GM23338 (cell line): ENCODE measurements at regions not wholly inside any gene's neighbourhood (a gene's known extent, or its start where the extent isn't known, plus 50 kb on each side); places are given as distances from the start of the nearest gene placed in this dataset.

Experiments used
- ATAC-seq: fragments of 200-7000 bp; cut with Tn5 transposase; 3 replicates; pipeline ENCODE4 v1.9.1; 2020
- DNase-seq: peaks from one replicate; pipeline ENCODE4 v3.0.0-alpha.2; 2015; ENCODE audit warnings: low spot score
- H2AFZ ChIP-seq: fragments of 200-600 bp; sonication (generic); 2 replicates; pipeline ENCODE4 v1.8.0; 2016; ENCODE audit warnings: antibody characterized with exemption, mild to moderate bottlenecking, moderate library complexity
- H3F3A ChIP-seq: fragments of 200-600 bp; sonication (generic); replicated peaks from 2 replicates; pipeline ENCODE4 v1.8.0; 2017; ENCODE audit warnings: antibody characterized with exemption, mixed run types, low read depth
- H3K27ac ChIP-seq: fragments of 200-600 bp; sonication (generic); 2 replicates; pipeline ENCODE4 v1.6.1; 2016; ENCODE audit warnings: low read depth
- H3K27me3 ChIP-seq: fragments of 200-600 bp; sonication (generic); 2 replicates; pipeline ENCODE4 v1.8.0; 2016; ENCODE audit warnings: mild to moderate bottlenecking, mixed run types, moderate library complexity; ENCODE audit not compliant: insufficient read depth
- H3K36me3 ChIP-seq: fragments of 200-600 bp; sonication (generic); 2 replicates; pipeline ENCODE4 v1.8.0; 2016; ENCODE audit warnings: mild to moderate bottlenecking; ENCODE audit not compliant: insufficient read depth
- H3K4me1 ChIP-seq: fragments of 200-600 bp; sonication (generic); 2 replicates; pipeline ENCODE4 v1.8.0; 2016; ENCODE audit warnings: mild to moderate bottlenecking, moderate library complexity; ENCODE audit not compliant: insufficient read depth
- H3K4me2 ChIP-seq: fragments of 200-600 bp; sonication (generic); 2 replicates; pipeline ENCODE4 v1.7.1; 2017; ENCODE audit warnings: mixed run types
- H3K4me3 ChIP-seq: fragments of 200-600 bp; sonication (generic); 2 replicates; pipeline ENCODE4 v1.6.1; 2016; ENCODE audit warnings: mixed run types
- H3K79me2 ChIP-seq: fragments of 200-600 bp; sonication (generic); replicated peaks from 2 replicates; pipeline ENCODE4 v1.8.0; 2017; ENCODE audit warnings: mild to moderate bottlenecking; ENCODE audit not compliant: insufficient read depth
- H3K9me2 ChIP-seq: fragments of 200-600 bp; sonication (generic); 2 replicates; pipeline ENCODE4 v1.8.0; 2017; ENCODE audit not compliant: insufficient read depth
- H4K20me1 ChIP-seq: fragments of 200-600 bp; sonication (generic); replicated peaks from 2 replicates; pipeline ENCODE4 v1.8.0; 2017; ENCODE audit warnings: mild to moderate bottlenecking; ENCODE audit not compliant: insufficient read depth
- H3K27ac Mint-ChIP-seq: 2 replicates; pipeline ENCODE4 v1.8.0; 2020; ENCODE audit warnings: inconsistent platforms, mild to moderate bottlenecking, moderate library complexity, mixed read lengths
- H3K27me3 Mint-ChIP-seq: 3 replicates; pipeline ENCODE4 v1.8.0; 2022; ENCODE audit warnings: low read depth, mild to moderate bottlenecking, moderate library complexity, mixed read lengths, inconsistent platforms; ENCODE audit not compliant: insufficient read depth, poor library complexity
- H3K36me3 Mint-ChIP-seq: 3 replicates; pipeline ENCODE4 v1.8.0; 2021; ENCODE audit warnings: low read depth, mild to moderate bottlenecking, inconsistent platforms, moderate library complexity, mixed read lengths
- H3K4me1 Mint-ChIP-seq: 3 replicates; pipeline ENCODE4 v1.8.0; 2020; ENCODE audit warnings: mild to moderate bottlenecking, inconsistent platforms, mixed read lengths
- H3K4me3 Mint-ChIP-seq: 3 replicates; pipeline ENCODE4 v1.8.0; 2021; ENCODE audit warnings: moderate library complexity, mild to moderate bottlenecking, inconsistent platforms, mixed read lengths
- H3K9me3 Mint-ChIP-seq: 3 replicates; pipeline ENCODE4 v1.8.0; 2020; ENCODE audit warnings: moderate library complexity, mild to moderate bottlenecking, inconsistent platforms, mixed read lengths
- CREB1 ChIP-seq: fragments of 250-450 bp; sonication (Bioruptor Pico); IDR thresholded peaks from 2 replicates; pipeline ENCODE4 v1.5.0; 2020; ENCODE audit warnings: low read depth, mild to moderate bottlenecking, moderate library complexity
- JUNB ChIP-seq: IDR thresholded peaks from one replicate; pipeline ENCODE4 v1.6.1; 2016; ENCODE audit warnings: antibody characterized with exemption; ENCODE audit not compliant: unreplicated experiment
- NANOG ChIP-seq: IDR thresholded peaks from 2 replicates; pipeline ENCODE4 v1.6.1; 2016; ENCODE audit warnings: antibody characterized with exemption, borderline replicate concordance
- POLR2AphosphoS5 ChIP-seq: IDR thresholded peaks from 2 replicates; pipeline ENCODE4 v1.6.1; 2016; ENCODE audit warnings: antibody characterized with exemption, low read depth
- STAT1 ChIP-seq: IDR thresholded peaks from one replicate; pipeline ENCODE4 v1.6.1; 2016; ENCODE audit warnings: antibody characterized with exemption; ENCODE audit not compliant: unreplicated experiment
- ZNF114 ChIP-seq: fragments of 250-450 bp; sonication (Bioruptor Pico); IDR thresholded peaks from 2 replicates; pipeline ENCODE4 v1.5.0; 2020; ENCODE audit warnings: mild to moderate bottlenecking, moderate library complexity
- ZNF331 ChIP-seq: fragments of 250-450 bp; sonication (Bioruptor Pico); IDR thresholded peaks from 2 replicates; pipeline ENCODE4 v1.5.0; 2020; ENCODE audit warnings: low read depth, mild to moderate bottlenecking, moderate library complexity
- TF ChIP-seq, protein P1 (sequence below): IDR thresholded peaks from one replicate; pipeline ENCODE4 v1.6.1; 2018; ENCODE audit warnings: antibody characterized with exemption; ENCODE audit not compliant: unreplicated experiment
- TF ChIP-seq, protein P2 (sequence below), 2 experiments: fragments of 200-600 bp in 1 of 2; sonication (generic) in 1 of 2; conservative IDR thresholded peaks; 2 replicates each; pipeline versions ENCODE4 v1.5.1 to v1.6.1; 2016 to 2017; ENCODE audit warnings: antibody characterized with exemption in 2 of 2, low read depth in 2 of 2, mild to moderate bottlenecking in 2 of 2, moderate library complexity in 1 of 2
- TF ChIP-seq, protein P3 (sequence below): IDR thresholded peaks from 2 replicates; pipeline ENCODE4 v1.6.1; 2016; ENCODE audit warnings: antibody characterized with exemption

DNA sequence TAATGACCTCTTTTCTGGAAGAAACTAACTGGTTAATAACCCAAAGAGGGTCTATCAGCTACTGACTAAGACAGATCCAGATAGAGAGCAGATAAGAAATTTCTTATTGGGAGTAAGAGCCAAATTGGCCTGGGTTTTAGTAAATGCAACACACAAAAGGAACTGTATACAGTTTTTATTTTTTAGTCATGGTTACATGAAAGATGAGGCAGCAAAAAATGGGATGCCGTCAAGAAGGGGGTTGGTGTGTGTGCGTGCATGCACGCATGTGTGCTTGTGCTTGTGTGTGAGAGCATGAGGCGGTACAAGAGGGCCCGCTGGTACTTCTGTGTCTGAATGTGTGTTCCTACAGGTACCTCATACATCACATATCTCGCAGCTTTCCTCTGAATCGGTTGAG lies 466.2 kb upstream of the HNRNPA3 start (continued):
- TF ChIP-seq, protein P1, sequence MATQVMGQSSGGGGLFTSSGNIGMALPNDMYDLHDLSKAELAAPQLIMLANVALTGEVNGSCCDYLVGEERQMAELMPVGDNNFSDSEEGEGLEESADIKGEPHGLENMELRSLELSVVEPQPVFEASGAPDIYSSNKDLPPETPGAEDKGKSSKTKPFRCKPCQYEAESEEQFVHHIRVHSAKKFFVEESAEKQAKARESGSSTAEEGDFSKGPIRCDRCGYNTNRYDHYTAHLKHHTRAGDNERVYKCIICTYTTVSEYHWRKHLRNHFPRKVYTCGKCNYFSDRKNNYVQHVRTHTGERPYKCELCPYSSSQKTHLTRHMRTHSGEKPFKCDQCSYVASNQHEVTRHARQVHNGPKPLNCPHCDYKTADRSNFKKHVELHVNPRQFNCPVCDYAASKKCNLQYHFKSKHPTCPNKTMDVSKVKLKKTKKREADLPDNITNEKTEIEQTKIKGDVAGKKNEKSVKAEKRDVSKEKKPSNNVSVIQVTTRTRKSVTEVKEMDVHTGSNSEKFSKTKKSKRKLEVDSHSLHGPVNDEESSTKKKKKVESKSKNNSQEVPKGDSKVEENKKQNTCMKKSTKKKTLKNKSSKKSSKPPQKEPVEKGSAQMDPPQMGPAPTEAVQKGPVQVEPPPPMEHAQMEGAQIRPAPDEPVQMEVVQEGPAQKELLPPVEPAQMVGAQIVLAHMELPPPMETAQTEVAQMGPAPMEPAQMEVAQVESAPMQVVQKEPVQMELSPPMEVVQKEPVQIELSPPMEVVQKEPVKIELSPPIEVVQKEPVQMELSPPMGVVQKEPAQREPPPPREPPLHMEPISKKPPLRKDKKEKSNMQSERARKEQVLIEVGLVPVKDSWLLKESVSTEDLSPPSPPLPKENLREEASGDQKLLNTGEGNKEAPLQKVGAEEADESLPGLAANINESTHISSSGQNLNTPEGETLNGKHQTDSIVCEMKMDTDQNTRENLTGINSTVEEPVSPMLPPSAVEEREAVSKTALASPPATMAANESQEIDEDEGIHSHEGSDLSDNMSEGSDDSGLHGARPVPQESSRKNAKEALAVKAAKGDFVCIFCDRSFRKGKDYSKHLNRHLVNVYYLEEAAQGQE, result no peak
- no peak for TF ChIP-seq ZNF114
- TF ChIP-seq, protein P2, sequence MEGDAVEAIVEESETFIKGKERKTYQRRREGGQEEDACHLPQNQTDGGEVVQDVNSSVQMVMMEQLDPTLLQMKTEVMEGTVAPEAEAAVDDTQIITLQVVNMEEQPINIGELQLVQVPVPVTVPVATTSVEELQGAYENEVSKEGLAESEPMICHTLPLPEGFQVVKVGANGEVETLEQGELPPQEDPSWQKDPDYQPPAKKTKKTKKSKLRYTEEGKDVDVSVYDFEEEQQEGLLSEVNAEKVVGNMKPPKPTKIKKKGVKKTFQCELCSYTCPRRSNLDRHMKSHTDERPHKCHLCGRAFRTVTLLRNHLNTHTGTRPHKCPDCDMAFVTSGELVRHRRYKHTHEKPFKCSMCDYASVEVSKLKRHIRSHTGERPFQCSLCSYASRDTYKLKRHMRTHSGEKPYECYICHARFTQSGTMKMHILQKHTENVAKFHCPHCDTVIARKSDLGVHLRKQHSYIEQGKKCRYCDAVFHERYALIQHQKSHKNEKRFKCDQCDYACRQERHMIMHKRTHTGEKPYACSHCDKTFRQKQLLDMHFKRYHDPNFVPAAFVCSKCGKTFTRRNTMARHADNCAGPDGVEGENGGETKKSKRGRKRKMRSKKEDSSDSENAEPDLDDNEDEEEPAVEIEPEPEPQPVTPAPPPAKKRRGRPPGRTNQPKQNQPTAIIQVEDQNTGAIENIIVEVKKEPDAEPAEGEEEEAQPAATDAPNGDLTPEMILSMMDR (conservative IDR thresholded peaks at IDR 0.05; ENCODE audit: low read depth in 2 of 2), result no peak
- no peak for TF ChIP-seq STAT1
- no peak for TF ChIP-seq JUNB
- TF ChIP-seq CREB1, result no peak
- TF ChIP-seq, protein P3, sequence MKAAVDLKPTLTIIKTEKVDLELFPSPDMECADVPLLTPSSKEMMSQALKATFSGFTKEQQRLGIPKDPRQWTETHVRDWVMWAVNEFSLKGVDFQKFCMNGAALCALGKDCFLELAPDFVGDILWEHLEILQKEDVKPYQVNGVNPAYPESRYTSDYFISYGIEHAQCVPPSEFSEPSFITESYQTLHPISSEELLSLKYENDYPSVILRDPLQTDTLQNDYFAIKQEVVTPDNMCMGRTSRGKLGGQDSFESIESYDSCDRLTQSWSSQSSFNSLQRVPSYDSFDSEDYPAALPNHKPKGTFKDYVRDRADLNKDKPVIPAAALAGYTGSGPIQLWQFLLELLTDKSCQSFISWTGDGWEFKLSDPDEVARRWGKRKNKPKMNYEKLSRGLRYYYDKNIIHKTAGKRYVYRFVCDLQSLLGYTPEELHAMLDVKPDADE, result no peak

DNA sequence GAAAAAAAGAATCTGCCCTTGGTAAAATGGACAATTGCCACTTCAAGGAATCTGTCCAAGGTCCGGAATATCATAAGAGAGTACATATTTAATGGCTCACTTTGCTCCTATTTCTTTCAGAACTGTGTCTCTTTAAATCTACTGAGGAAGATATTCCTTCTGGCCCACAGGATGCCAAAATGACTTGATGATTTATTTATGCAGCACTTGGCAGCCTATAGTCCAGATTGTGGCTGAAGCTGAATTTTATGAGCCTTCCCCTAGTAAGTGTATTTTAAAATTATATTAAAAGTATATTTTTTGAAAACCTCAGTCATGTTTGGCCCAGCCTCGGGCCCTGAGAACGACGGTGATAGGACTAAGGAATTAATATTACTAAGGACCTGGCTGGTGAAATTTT lies 465.1 kb upstream of the HNRNPA3 start:
- peaks cover 61% of the 10 kb centered on the region for H3K4me1 ChIP-seq
- peak overlapping the region; percentile 95 for H3K27ac Mint-ChIP-seq
- no peaks in the 10 kb centered on the region for H3K79me2 ChIP-seq
- H3K4me3 Mint-ChIP-seq, result no peak overlapping the region
- peaks cover 14% of the 10 kb centered on the region for H3K27me3 Mint-ChIP-seq
- no peaks in the 10 kb centered on the region for H3K36me3 ChIP-seq
- no peaks in the 10 kb centered on the region for H3K27me3 ChIP-seq
- no peaks in the 10 kb centered on the region for H3K36me3 Mint-ChIP-seq
- no peak overlapping the region for H2AFZ ChIP-seq
- H3K4me1 Mint-ChIP-seq, result peaks cover 67% of the 10 kb centered on the region
- no peak overlapping the region for H3K27ac ChIP-seq
- no peak for ATAC-seq
- H3K4me3 ChIP-seq, result no peak overlapping the region
- no peak for DNase-seq
- H3F3A ChIP-seq, result 0 out of 2 replicates have a peak, but pooled peaks cover 6% of the 10 kb centered on the region
- peaks cover 11% of the 10 kb centered on the region for H3K9me2 ChIP-seq
- no peaks in the 10 kb centered on the region for H4K20me1 ChIP-seq
- no peak overlapping the region for H3K4me2 ChIP-seq
- no peaks in the 10 kb centered on the region for H3K9me3 Mint-ChIP-seq
- TF ChIP-seq, protein P2 (conservative IDR thresholded peaks at IDR 0.05; ENCODE audit: low read depth in 2 of 2), result no peak
- TF ChIP-seq POLR2AphosphoS5, result no peak
- no peak for TF ChIP-seq NANOG
- TF ChIP-seq CREB1, result no peak
- TF ChIP-seq, protein P1, result no peak
- no peak for TF ChIP-seq ZNF331
- TF ChIP-seq STAT1, result no peak
